A673 (cell line): ENCODE measurements at regions not wholly inside any gene's neighbourhood (a gene's known extent, or its start where the extent isn't known, plus 50 kb on each side); places are given as distances from the start of the nearest gene placed in this dataset.

Experiments
- BruUV-seq: library from RNA; stranded (reverse); fragments of 400-500 nt; replicated peaks from 2 replicates; lab custom pipeline; 2021; lab: Mats Ljungman, UMichigan
- CTCF ChIA-PET: fragments of 300-600 bp; sonication (Branson Sonifier 250); formaldehyde crosslinking; loops from one replicate; lab custom pipeline; 2022; ENCODE audit warnings: antibody characterized with exemption; lab: Charles Lee
- POLR2A ChIA-PET: fragments of 300-600 bp; sonication (Branson Sonifier 250); formaldehyde crosslinking; loops from one replicate; lab custom pipeline; 2022; ENCODE audit warnings: antibody characterized with exemption; ENCODE audit not compliant: low non-redundant PET; lab: Charles Lee
- DNase-seq: peaks from one replicate; pipeline ENCODE4 v3.0.0-alpha.2; 2015; ENCODE audit warnings: low spot score
- H3K27ac ChIP-seq: fragments of 200-600 bp; sonication (generic); 2 replicates; pipeline ENCODE4 v1.5.1; 2016; ENCODE audit warnings: mixed run types, low read depth, mild to moderate bottlenecking, mixed read lengths, antibody characterized with exemption, low read length; ENCODE audit not compliant: poor library complexity, severe bottlenecking
- H3K27me3 ChIP-seq: fragments of 200-600 bp; sonication (generic); replicated peaks from 2 replicates; pipeline ENCODE4 v1.6.1; 2017; ENCODE audit warnings: mixed run types, low read depth, mild to moderate bottlenecking, mixed read lengths, antibody characterized with exemption, low read length; ENCODE audit not compliant: insufficient read depth, poor library complexity
- H3K36me3 ChIP-seq: fragments of 200-600 bp; sonication (generic); 2 replicates; pipeline ENCODE4 v1.6.1; 2016; ENCODE audit warnings: mixed run types, mild to moderate bottlenecking, mixed read lengths, antibody characterized with exemption, low read length; ENCODE audit not compliant: insufficient read depth, poor library complexity, severe bottlenecking
- H3K4me1 ChIP-seq: fragments of 200-600 bp; sonication (generic); 2 replicates; pipeline ENCODE4 v1.6.1; 2017; ENCODE audit warnings: mixed run types, mild to moderate bottlenecking, mixed read lengths, antibody characterized with exemption, low read length; ENCODE audit not compliant: insufficient read depth, poor library complexity, severe bottlenecking
- H3K4me3 ChIP-seq: fragments of 200-600 bp; sonication (generic); 2 replicates; pipeline ENCODE4 v1.5.1; 2016; ENCODE audit warnings: low read depth, mixed run types, mild to moderate bottlenecking, mixed read lengths, low read length; ENCODE audit not compliant: poor library complexity, severe bottlenecking
- H3K9me3 ChIP-seq: fragments of 200-600 bp; sonication (generic); 2 replicates; pipeline ENCODE4 v1.6.1; 2016; ENCODE audit warnings: mixed run types, low read depth, mild to moderate bottlenecking, mixed read lengths, antibody characterized with exemption, low read length; ENCODE audit not compliant: poor library complexity, severe bottlenecking
- EZH2 ChIP-seq: fragments of 200-600 bp; sonication (generic); IDR thresholded peaks from 2 replicates; pipeline ENCODE4 v1.6.1; 2017; ENCODE audit warnings: borderline replicate concordance, low read depth, mild to moderate bottlenecking, mixed read lengths, antibody characterized with exemption, low read length; ENCODE audit not compliant: poor library complexity, severe bottlenecking
- intact Hi-C: fragments of 100-400 bp; cut with micrococcal nuclease; formaldehyde crosslinking; loops from one replicate; pipeline ENCODE4 v1.10.0; 2022; ENCODE audit not compliant: unreplicated experiment
- TF ChIP-seq, protein P1 (sequence below): fragments of 300-800, 200-600 bp; sonication (generic); conservative IDR thresholded peaks from 2 replicates; pipeline ENCODE4 v1.5.1; 2017; ENCODE audit warnings: low read depth, mild to moderate bottlenecking, antibody characterized with exemption, low read length, moderate library complexity, mixed read lengths

DNA sequence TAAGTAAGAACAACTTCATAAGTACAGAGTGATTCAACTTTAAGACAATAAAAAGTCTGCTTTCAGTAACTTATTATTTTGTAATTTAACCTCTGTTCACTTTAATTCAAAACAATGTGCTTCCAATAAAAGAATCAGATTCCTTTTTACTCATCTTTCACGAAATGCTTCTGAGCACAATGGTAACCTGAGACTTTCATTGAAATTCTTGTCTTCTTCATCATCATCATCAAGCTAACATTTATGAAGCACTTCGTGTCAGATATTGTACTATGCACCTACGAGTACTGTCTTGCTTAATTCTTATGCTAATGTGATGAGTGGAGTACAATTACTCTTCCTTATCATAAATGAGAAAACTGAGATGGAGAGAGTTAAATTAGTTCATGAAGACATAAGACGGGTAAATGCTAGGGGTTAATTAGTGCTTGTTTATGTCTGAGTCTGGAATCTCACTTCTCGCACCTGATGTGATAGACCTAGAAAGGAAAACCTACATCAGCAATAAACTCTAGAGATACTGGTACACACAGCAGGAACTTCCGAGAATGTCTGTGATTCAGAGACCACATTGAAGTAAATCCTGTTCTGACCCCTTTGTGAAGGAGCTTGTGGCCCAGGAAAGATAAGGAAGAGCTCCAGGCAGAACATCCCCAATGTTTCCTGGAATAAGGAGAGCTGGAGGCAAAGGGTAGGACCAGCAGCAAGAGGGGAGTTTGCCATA, 227.6 kb upstream of the ETAA1 start:
- intact Hi-C loops, result no loop called here

DNA sequence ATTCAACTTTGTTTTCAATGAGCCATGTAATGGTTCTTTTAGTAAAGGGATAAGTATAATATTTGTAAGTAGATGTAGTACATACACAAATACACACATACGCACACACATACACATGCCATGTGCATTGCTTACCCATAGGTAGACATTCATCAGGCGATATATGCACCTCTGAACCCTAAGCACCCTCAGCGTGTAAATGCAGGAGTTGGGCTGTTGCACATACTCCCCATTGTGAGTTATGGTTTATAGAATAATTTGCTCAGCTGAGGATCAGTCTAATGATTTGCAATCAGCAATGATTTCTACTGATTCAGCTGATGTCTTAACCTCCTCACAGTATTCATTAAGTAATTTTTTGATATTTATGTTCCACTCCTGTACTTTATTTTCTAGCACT, 217.6 kb upstream of the ETAA1 start:
- H3K4me1 ChIP-seq, result no peaks in the 10 kb centered on the region
- TF ChIP-seq, protein P1, sequence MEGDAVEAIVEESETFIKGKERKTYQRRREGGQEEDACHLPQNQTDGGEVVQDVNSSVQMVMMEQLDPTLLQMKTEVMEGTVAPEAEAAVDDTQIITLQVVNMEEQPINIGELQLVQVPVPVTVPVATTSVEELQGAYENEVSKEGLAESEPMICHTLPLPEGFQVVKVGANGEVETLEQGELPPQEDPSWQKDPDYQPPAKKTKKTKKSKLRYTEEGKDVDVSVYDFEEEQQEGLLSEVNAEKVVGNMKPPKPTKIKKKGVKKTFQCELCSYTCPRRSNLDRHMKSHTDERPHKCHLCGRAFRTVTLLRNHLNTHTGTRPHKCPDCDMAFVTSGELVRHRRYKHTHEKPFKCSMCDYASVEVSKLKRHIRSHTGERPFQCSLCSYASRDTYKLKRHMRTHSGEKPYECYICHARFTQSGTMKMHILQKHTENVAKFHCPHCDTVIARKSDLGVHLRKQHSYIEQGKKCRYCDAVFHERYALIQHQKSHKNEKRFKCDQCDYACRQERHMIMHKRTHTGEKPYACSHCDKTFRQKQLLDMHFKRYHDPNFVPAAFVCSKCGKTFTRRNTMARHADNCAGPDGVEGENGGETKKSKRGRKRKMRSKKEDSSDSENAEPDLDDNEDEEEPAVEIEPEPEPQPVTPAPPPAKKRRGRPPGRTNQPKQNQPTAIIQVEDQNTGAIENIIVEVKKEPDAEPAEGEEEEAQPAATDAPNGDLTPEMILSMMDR, result no peak
- TF ChIP-seq EZH2, result no peak
- no peaks in the 10 kb centered on the region for H3K27me3 ChIP-seq
- no peak for DNase-seq
- H3K4me3 ChIP-seq, result no peak overlapping the region
- ChIA-PET POLR2A (no interaction called here), CTCF (no interaction called here)
- no TSS peak for BruUV-seq
- H3K36me3 ChIP-seq, result no peaks in the 10 kb centered on the region
- no peak overlapping the region for H3K27ac ChIP-seq
- intact Hi-C loops, result no loop called here
- H3K9me3 ChIP-seq, result no peaks in the 10 kb centered on the region

More for the DNA sequence above, 227.6 kb upstream of the ETAA1 start:
- DNase-seq, result no peak
- CTCF ChIA-PET, result no interaction called here
- POLR2A ChIA-PET, result no interaction called here
- no peak overlapping the region for H3K4me3 ChIP-seq
- no TSS peak for BruUV-seq
- no peaks in the 10 kb centered on the region for H3K27me3 ChIP-seq
- H3K4me1 ChIP-seq, result no peaks in the 10 kb centered on the region
- TF ChIP-seq, protein P1, result no peak
- no peak for TF ChIP-seq EZH2
- H3K27ac ChIP-seq, result no peak overlapping the region
- no peaks in the 10 kb centered on the region for H3K9me3 ChIP-seq
- H3K36me3 ChIP-seq, result no peaks in the 10 kb centered on the region

DNA sequence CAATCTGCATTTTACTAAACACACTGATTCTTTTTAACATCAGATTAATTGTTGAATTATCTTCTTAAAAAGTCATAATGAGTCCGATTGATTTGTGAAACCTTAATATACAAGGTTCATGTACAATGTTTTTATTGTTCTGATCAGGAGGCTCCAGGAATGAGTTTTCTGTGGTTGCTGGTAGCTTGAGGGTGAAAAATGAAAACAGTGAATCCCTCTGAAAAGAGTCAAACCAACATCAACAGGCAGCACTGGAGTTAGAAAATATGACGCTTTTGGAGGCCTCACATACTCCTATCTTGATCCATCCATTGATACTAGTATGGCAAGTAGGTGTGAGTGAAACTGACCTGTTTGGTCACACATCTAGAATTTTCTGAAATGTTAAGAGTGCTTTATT, 216.3 kb upstream of the ETAA1 start:
- BruUV-seq, result no TSS peak
- no peaks in the 10 kb centered on the region for H3K4me1 ChIP-seq
- CTCF ChIA-PET, result no interaction called here
- DNase-seq, result no peak
- no peak for TF ChIP-seq EZH2
- TF ChIP-seq, protein P1, result no peak
- H3K36me3 ChIP-seq, result no peaks in the 10 kb centered on the region
- POLR2A ChIA-PET, result no interaction called here
- intact Hi-C loops, result no loop called here
- no peak overlapping the region for H3K4me3 ChIP-seq
- no peaks in the 10 kb centered on the region for H3K9me3 ChIP-seq
- no peak overlapping the region for H3K27ac ChIP-seq
- H3K27me3 ChIP-seq, result no peaks in the 10 kb centered on the region
